ENCODE measurements at regions not wholly inside any gene's neighbourhood (a gene's known extent, or its start where the extent isn't known, plus 50 kb on each side); places are given as distances from the start of the nearest gene placed in this dataset.

GRCh38 chr5:12522116-12522515 is 617.9 kb upstream of the CTNND2 start:
- TF ChIP-seq CTCF (IDR thresholded peaks at IDR 0.05) (no peak), POLR2A (IDR thresholded peaks at IDR 0.05) (no peak), EP300 (IDR thresholded peaks at IDR 0.05) (no peak)
